Fibroblast of mammary gland (primary cell): ENCODE measurements at regions not wholly inside any gene's neighbourhood (a gene's known extent, or its start where the extent isn't known, plus 50 kb on each side); places are given as distances from the start of the nearest gene placed in this dataset.
"Not testable (repeated sequence)": the region's sequence is repeated elsewhere in the genome, so short reads cannot be mapped to it uniquely, and the experiment has no call there.

ENCODE experiments used
- DNase-seq: peaks from one replicate; pipeline ENCODE4 v3.0.0-alpha.2; 2010; ENCODE audit warnings: low read depth
- H3K4me3 ChIP-seq: 2 replicates; pipeline ENCODE4 v1.5.1; 2011; ENCODE audit warnings: low read depth, mild to moderate bottlenecking, low read length, moderate library complexity; ENCODE audit not compliant: control insufficient read depth
- TF ChIP-seq, protein P1 (sequence below): conservative IDR thresholded peaks from 2 replicates; pipeline ENCODE4 v1.5.1; 2011; ENCODE audit warnings: low read depth, low read length, inconsistent platforms; ENCODE audit not compliant: control insufficient read depth, insufficient read depth

DNA sequence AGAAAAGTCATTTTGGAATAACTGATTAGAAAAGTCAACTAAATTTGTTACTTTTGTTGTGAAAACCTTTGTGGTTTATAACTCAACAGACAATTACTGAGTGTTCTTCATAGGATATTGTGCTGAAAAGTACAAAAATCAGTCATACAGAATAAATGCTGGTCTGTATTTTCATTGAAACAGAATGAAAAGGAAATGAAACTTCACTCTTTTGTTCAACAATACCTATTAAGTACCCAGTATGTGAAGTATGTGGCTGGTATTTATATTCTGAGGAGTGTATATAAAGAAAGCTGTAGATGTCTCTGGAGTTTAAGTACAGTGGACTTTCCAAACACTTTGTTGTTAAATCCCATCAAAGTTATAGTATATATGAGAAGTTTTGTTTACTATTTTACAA lies 828.4 kb upstream of the ATXN8OS start:
- DNase-seq, result no peak
- TF ChIP-seq, protein P1, sequence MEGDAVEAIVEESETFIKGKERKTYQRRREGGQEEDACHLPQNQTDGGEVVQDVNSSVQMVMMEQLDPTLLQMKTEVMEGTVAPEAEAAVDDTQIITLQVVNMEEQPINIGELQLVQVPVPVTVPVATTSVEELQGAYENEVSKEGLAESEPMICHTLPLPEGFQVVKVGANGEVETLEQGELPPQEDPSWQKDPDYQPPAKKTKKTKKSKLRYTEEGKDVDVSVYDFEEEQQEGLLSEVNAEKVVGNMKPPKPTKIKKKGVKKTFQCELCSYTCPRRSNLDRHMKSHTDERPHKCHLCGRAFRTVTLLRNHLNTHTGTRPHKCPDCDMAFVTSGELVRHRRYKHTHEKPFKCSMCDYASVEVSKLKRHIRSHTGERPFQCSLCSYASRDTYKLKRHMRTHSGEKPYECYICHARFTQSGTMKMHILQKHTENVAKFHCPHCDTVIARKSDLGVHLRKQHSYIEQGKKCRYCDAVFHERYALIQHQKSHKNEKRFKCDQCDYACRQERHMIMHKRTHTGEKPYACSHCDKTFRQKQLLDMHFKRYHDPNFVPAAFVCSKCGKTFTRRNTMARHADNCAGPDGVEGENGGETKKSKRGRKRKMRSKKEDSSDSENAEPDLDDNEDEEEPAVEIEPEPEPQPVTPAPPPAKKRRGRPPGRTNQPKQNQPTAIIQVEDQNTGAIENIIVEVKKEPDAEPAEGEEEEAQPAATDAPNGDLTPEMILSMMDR, result no peak

DNA sequence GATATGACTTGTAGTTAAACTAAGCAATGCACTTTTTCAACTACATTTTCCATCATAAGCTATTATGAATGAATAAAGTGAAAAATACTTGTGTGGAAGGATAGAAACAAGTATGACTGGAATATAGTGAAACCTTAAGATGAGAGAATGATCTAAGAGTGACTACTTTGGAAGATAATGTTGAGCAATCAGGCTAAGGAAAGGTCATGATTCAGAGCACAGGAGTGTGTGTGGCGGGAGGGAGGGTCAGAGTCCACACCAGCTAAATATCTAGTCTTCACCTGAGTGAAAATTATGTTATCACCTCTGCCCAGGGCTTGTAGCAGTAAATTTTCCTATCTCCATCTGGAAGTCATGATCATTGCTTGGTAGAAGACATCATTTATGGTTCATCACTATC lies 833.4 kb upstream of the ATXN8OS start:
- DNase-seq, result no peak
- TF ChIP-seq, protein P1, result no peak
- H3K4me3 ChIP-seq, result no peak overlapping the region

More for the DNA sequence above, 828.4 kb upstream of the ATXN8OS start:
- no peak overlapping the region for H3K4me3 ChIP-seq

DNA sequence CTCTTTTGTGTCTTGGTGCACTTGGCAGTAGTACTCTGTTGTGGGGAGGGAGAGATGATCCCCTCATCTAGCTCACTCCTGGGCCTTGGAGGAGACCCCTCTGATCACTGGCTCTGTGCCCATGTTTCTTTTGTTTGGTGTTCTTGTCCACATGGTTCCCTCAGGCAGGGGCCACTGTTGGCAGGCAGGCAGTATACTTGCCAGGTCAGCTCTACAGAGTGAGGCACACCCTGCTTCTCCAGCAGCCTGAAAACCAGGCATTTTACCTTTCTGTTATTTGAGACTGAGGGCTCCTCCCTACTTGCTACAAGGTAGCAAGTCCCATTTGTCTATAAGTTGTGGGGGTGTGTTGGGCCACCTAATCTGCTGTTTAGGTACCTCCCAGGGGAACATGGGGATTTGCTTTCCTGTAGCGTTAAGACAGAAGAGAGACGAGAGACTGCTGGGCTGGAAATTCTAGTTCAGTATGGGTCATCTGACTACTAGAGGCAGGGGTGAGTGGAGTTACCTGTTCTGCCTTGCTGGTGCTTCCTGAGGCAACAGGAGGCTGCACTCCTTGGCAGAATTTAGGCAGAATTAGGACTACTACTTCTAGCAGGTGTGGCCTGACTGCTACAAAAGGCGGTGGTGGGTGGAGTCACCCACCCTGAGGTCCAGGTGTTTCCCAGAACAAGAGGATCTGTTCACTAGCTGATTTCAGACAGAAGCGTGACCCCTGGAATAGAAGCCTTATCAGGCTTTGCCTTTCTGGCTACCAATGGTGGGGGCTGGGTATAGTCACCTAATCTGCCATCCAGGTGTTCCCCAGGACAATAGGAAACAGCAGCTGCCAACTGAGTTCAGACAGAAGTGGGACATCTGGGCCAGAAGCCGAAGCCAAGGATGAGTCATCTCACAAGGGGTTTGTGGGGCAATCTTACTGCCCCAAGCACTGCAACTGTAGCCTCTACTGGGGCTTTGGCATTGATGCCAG lies 843.0 kb upstream of the ATXN8OS start:
- H3K4me3 ChIP-seq, result no peak overlapping the region
- no peak for DNase-seq
- TF ChIP-seq, protein P1, result no peak

DNA sequence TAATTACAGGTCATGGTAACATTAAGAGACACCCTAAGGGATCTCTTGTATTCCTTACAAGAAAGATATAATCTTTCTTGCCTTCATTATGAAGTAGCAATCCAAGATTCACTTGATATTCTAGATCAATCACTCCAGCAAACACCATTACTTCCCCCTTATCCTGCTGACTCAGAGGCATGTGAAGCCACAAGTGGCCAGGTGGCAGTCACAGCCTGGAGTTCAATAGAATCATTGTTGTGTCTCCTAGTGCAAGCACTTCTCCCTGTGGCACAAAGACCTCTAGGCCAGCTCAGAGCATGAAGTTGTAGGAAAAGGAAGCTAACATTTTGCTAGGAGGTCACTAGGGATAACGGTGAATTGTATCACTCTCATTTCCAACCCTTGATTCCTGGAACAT lies 864.3 kb upstream of the ATXN8OS start:
- no peak overlapping the region for H3K4me3 ChIP-seq
- DNase-seq, result no peak
- TF ChIP-seq, protein P1, result no peak

DNA sequence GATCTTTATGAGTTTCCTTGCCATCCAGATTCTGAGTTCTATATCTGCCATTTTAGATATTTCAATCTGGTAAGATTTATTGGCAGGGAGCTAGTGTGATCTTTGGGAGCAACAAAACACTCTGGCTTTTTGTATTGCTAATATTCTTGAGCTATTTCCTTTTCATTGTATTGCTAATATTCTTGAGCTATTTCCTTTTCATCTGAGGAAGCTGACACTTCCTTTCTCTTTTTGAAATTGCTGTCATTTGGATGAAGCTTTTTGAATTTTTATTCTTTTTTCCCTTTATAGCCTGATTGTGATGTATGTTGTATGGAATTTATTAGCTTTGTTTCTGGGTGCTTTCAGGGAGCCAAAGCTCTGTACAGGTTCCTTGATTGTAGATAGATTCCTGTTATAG lies 873.5 kb upstream of the ATXN8OS start:
- DNase-seq, result no peak
- no peak overlapping the region for H3K4me3 ChIP-seq
- TF ChIP-seq, protein P1, result no peak

DNA sequence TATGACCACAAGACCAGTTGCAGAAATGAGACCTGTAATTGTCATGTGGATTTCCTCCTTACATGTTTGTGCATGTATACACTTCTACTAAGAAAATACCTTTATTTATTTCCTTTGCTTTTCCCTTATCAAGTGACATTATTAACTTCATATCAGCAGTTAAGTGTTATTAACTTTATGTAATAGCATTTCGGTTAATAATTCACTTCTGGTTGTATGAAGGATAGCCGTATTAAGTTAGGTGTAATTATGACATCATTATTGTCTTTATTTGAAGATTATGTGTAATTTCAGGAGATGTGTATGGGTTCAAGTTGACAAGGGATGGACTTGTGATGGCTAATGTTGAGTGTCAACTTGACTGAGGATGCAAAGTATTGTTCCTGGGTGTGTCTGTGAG lies 881.2 kb upstream of the ATXN8OS start:
- no peak overlapping the region for H3K4me3 ChIP-seq
- DNase-seq, result no peak
- TF ChIP-seq, protein P1, result no peak

DNA sequence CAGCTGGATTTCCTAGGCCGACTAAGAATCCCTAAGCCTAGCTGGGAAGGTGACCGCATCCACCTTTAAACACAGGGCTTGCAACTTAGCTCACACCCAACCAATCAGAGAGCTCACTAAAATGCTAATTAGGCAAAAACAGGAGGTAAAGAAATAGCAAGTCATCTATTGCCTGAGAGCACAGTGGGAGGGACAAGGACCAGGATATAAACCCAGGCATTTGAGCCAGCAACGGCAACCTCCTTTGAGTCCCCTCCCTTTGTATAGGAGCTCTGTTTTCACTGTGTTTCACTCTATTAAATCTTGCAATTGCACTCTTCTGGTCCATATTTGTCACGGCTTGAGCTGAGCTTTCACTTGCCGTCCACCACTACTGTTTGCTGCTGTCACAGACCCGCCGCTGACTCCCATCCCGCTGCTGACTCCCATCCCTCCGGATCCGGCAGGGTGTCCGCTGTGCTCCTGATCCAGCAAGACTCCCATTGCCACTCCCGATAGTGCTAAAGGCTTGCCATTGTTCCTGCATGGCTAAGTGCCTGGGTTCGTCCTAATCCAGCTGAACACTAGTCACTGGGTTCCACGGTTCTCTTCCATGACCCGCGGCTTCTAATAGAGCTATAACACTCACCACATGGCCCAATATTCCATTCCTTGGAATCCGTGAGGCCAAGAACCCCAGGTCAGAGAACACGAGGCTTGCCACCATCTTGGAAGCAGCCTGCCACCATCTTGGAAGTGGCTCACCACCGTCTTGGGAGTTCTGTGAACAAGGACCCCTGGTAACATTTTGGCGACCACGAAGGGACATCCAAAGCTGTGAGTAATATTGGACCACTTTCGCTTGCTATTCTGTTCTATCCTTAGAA lies 885.8 kb upstream of the ATXN8OS start:
- DNase-seq, H3K4me3 ChIP-seq: not testable (repeated sequence)
